HG02623 (cell line): ENCODE measurements at regions not wholly inside any gene's neighbourhood (a gene's known extent, or its start where the extent isn't known, plus 50 kb on each side); places are given as distances from the start of the nearest gene placed in this dataset.

Source experiments
- ATAC-seq: cut with Tn5 transposase; IDR thresholded peaks from one replicate; pipeline ENCODE4 v1.9.1; 2021; ENCODE audit warnings: moderate library complexity; ENCODE audit not compliant: unreplicated experiment

- no peak for ATAC-seq
Observed at GRCh38 chr14:73783107-73783727, 68.4 kb upstream of the PTGR2 start.

DNA sequence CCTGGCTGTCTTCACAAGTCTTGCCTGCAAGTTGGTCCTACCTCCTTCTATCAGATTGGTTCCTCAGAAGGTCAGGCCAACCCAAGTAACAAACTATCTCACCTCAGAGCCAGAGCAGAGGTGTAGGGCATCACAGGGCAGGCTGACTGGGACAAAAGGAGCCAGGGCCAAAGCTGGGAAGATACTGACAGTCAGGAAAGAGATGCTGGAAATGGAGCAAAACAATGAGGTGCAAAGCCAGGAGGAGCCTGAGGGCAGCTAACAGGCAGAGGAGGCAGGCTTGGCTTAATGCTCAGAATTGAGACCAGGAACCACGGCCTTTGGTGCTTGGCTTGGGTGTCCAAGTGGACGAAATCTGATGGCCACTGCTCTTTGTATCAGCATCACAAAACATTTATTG lies 68.4 kb upstream of the PNMA1 start:
- no peak for ATAC-seq

GRCh38 chr14:73780896-73781295 lies 66.7 kb upstream of the PNMA1 start:
- no peak for ATAC-seq

DNA sequence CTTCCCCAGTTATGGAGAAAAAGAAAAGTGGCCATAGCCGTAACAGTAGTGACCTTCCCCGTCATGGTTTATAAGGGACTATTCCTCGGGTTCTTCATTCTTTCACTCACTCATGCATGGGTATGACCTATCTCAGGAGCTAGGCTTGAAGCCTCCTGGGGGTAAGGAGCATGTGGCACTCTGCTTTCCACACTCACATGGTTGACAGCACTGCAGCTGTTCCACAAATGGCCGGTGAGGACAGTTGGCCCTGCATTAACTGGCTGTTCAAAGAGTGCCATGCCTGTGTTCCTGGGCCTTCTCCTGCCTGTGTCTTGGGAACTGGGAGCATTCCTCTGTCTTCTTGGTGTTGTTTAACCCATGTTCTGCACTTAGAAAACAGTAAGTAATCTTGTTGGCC lies 66.2 kb upstream of the PNMA1 start:
- ATAC-seq = no peak

DNA sequence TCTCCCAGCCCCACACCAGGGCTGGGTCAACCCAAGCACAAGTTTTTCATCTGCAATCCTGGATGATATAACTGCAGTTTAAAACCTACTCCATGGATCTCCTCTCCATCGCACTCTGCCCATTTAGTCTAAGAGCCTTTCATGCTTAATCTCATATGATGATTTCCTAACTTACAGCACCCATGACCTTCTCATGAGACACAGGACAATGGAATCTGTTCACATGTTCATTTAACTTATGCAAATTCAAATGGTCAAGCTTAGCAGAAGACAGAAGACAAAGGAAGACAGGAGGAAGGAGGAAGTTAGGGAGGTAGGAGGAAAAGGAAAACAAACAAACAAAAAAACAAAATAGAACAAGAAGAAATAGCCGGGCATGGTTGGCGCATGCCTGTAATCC lies 64.6 kb upstream of the PNMA1 start:
- ATAC-seq = no peak

DNA sequence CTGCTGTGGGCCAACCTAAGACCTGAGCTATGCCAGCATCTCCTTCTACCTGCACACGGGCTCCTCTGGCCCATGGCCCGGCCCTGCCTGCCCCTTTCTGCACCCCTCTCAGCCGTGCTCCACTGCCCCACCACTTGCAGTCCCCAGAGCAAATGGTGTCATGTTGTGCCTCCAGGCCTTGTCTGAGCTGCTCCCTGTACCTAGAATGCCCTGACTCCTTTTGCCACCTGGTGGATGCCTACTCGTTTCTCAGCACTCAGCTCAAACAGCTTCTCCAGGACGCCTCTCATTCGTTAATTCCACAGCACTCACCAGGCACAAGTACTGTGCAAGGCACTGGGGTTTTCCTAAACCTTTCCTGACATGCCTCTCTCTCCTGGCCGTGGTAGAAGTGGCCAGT lies 63.2 kb upstream of the PNMA1 start:
- ATAC-seq = no peak

GRCh38 chr14:73776194-73776537 lies 62.0 kb upstream of the PNMA1 start:
- no peak for ATAC-seq

- ATAC-seq = no peak
Observed at GRCh38 chr14:73775339-73776193, 61.4 kb upstream of the PNMA1 start.

GRCh38 chr14:73774671-73775070 lies 60.5 kb upstream of the PNMA1 start:
- no peak for ATAC-seq

DNA sequence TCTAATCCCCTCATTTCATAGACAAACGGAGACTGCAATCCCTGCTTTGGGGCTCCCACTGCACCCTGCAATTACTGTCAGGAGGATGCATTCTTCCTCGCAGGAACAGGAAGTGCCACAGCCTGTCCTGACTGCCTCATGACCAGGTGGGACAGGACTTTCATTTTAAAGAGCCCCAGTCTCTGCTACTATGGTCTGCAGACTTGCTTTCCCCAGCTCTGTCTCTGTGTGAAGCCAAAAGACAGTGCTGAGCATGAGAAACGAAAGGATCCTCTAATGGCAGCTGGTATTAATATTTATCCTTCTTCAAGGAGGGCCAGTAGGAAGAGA lies 60.0 kb upstream of the PNMA1 start:
- no peak for ATAC-seq

- no peak for ATAC-seq
Observed at GRCh38 chr14:73773441-73774240, 59.5 kb upstream of the PNMA1 start.

DNA sequence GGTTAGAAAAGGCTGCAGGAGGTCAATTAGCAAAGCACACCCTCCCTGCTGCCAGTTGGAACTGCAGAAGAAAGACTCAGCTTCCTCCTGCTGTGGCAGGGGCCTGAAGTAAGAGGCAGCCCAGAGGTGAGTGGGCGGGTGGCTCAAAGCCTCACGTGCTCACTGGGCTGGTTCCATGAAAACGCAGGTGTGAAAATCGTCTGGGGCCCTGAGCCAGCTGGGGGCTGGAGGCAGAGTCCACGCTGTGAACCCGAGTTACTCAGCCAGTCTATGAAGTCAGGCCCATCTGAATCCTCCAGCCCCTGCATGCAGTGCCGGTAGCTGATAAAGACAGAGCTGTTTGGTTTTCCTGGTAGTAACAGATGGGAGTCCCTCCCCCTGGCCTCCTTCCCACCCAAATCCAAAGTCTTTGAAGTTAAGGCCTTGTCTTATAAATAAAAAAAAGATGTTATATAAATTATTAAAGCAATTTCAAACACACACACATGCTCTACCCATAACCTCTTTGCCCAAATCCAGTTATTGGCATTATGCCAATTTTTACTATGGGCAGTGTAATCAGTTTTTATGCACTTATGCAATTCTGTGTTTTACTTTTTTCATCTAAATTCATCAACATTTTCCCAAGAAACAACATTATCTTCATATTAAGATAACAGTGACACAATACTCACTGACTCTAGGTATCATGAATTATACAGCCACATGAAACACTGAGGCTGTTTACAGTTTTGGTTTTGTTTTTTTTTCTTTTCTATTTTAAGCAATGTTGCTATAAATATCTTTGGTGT lies 57.9 kb upstream of the PNMA1 start:
- ATAC-seq = peak; percentile 43

DNA sequence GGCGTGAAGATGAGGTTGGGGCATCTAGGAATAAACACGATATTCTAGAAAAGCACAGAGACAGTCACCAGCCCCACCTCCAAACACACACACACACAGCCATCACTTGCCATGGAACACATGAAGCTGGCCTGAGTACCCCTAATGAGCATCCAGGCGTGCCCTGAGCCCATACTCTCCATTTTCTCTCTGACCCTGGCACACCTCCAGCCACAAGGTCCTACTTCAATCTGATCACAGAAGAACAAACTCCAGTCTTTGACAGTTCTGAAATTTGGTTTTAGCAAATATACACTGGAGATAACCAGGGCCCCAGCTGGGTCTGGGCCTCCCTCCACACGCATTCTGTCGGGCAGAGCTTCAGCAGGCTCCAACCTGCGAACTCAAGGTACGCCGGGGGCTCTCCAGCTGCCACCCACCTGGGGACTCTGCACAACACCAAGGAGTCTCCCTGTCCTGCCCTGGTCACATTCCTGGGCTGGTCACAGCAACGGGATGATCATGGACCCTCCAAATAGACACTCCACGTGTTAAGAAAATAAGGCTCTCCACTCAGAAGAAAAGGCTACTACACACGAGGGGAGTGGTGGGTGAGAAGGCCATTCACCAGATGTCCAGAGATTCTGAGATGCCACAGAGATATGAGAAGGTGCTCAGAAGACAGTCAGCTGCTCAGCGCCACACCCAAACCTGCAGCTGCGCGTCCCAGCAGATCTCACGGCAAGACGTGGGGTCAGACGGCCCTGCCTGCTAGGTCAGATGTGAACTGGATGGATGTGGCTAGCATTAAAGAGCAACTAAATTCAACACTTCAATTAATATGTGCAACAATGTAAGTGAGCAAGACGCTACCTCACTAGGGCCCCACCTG lies 57.0 kb upstream of the PNMA1 start:
- ATAC-seq = peak; percentile 13

DNA sequence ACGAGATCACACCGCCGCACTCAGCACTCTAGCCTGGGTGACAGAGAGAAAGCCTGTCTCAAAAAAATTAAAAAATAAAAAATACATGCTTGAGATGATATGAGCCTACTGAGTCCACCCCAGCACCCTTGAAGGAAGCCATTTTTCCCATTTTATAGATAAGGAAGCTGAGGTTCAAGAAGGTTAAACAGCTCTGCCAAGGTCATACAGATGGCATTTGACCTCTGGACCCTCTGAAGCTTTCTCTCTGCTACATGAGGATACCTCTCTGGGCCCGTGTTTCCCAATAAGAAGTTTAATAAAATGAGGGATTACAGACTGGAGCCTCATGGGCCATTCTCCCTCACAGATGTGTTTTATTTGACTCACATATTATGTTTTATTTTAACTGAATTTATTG lies 53.9 kb upstream of the PNMA1 start:
- no peak for ATAC-seq

DNA sequence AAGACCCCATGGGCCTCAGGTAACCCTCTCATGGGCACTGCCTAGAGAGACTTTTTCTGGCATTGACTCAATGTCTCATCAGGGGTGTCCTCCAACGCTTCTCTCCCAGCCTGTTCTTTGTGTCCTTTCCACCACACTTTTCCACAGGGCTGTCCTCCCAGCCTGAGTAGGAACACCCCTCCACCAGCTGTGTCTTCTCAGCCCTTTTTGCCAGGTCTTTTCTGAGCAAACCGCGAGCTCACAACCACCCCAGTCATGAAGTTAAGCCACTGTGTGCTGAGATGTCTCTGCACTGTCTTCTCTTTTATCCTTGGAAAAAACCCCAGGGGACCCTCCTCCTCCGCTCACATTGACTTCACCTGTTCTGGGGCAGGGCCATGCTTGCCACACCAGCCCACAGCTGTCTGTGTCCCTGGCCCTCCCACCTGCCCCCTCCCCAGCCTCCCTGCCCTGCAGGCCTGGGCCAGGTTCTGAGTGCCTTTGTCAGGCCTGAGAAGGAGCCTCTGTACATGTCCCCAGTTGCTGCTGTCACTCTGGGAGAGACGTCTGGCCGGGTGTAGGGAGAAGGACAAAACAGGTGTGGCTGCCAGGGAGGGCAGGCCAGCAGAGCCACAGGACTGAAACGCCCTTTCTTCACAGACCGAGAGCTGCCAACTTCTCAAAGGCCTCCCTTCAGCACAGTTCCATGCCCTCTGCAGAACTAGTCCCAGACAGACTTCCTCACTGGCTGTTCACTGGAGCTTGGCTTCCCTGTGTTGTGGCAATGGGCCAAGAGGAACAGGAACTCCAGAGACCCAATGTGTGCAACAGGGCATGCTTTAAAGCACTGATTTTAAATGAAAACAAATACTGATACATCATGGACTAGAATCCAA lies 50.5 kb upstream of the PNMA1 start:
- no peak for ATAC-seq
